BJ (cell line): ENCODE measurements at regions not wholly inside any gene's neighbourhood (a gene's known extent, or its start where the extent isn't known, plus 50 kb on each side); places are given as distances from the start of the nearest gene placed in this dataset.
"Not testable (repeated sequence)": the region's sequence is repeated elsewhere in the genome, so short reads cannot be mapped to it uniquely, and the experiment has no call there.

ENCODE experiments used
- CTCF ChIA-PET: fragments of 350-600 bp; formaldehyde crosslinking; extraction: SDS; loops from one replicate; lab custom pipeline; 2021; ENCODE audit warnings: antibody characterized with exemption, inconsistent platforms; lab: Yijun Ruan, JAX
- POLR2A ChIA-PET: fragments of 300-600 bp; sonication (Branson Sonifier 250); formaldehyde crosslinking; extraction: SDS; loops from one replicate; lab custom pipeline; 2021; ENCODE audit warnings: antibody characterized with exemption; lab: Charles Lee
- DNase-seq: peaks from one replicate; pipeline ENCODE4 v3.0.0-alpha.2; 2011; ENCODE audit warnings: low read depth
- H3K27me3 ChIP-seq: 2 replicates; pipeline ENCODE4 v1.6.0; 2011; ENCODE audit warnings: low read length; ENCODE audit not compliant: control insufficient read depth, insufficient read depth
- H3K36me3 ChIP-seq: 2 replicates; pipeline ENCODE4 v1.5.1; 2011; ENCODE audit warnings: low read length; ENCODE audit not compliant: control insufficient read depth, insufficient read depth
- H3K4me3 ChIP-seq: 2 replicates; pipeline ENCODE4 v1.5.1; 2011; ENCODE audit warnings: low read depth, mild to moderate bottlenecking, control low read depth, low read length
- TF ChIP-seq, protein P1 (sequence below): IDR thresholded peaks from 2 replicates; pipeline ENCODE4 v1.5.1; 2011; ENCODE audit warnings: low read depth, mild to moderate bottlenecking, control low read depth, inconsistent platforms, low read length, moderate library complexity; ENCODE audit not compliant: insufficient read depth

DNA sequence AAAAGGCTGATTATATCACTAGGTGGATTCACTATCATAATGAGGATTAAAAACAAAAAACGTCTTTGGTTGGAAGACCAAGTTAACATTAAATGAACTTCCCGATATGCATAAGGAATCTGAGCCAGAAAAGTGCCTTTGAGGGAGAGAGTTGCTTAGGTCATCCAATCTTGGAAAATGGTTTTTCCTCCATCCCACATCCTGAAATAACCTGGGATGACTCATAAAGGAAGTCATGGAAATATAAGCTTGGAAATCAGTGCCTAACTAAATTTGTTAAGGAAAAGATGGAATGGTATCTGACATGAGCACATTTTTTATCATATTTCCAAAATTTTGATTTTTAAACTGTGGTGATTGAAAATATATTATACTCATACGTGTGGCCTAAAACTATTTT lies 66.0 kb downstream of the KBTBD8 start:
- Histone ChIP-seq H3K36me3 (no peaks in the 10 kb centered on the region), H3K4me3 (no peak overlapping the region), H3K27me3 (no peaks in the 10 kb centered on the region)
- TF ChIP-seq, protein P1, sequence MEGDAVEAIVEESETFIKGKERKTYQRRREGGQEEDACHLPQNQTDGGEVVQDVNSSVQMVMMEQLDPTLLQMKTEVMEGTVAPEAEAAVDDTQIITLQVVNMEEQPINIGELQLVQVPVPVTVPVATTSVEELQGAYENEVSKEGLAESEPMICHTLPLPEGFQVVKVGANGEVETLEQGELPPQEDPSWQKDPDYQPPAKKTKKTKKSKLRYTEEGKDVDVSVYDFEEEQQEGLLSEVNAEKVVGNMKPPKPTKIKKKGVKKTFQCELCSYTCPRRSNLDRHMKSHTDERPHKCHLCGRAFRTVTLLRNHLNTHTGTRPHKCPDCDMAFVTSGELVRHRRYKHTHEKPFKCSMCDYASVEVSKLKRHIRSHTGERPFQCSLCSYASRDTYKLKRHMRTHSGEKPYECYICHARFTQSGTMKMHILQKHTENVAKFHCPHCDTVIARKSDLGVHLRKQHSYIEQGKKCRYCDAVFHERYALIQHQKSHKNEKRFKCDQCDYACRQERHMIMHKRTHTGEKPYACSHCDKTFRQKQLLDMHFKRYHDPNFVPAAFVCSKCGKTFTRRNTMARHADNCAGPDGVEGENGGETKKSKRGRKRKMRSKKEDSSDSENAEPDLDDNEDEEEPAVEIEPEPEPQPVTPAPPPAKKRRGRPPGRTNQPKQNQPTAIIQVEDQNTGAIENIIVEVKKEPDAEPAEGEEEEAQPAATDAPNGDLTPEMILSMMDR = no peak
- DNase-seq = no peak
- CTCF ChIA-PET = no interaction called here
- POLR2A ChIA-PET = no interaction called here

DNA sequence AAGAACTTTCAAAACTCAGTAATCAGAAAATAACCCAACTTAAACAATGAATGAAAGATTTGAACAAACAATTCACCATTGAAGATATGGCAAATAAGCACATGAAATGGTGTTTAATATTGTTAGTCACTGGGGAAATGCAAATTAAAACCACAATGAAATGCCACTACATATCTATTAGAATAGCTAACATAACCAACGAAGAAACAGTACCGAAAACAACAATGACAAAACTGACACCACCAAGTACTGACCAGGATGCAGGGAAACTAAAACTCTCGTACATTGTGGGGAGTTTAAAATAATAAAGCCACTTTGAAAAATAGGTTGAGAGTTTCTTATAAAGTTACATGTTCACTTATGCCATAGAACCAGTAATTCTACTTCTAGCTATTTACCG lies 69.1 kb downstream of the KBTBD8 start:
- ChIA-PET POLR2A (no interaction called here), CTCF (no interaction called here)
- Histone ChIP-seq H3K4me3 (no peak overlapping the region), H3K36me3 (no peaks in the 10 kb centered on the region), H3K27me3 (no peaks in the 10 kb centered on the region)
- TF ChIP-seq, protein P1 = no peak
- no peak for DNase-seq

DNA sequence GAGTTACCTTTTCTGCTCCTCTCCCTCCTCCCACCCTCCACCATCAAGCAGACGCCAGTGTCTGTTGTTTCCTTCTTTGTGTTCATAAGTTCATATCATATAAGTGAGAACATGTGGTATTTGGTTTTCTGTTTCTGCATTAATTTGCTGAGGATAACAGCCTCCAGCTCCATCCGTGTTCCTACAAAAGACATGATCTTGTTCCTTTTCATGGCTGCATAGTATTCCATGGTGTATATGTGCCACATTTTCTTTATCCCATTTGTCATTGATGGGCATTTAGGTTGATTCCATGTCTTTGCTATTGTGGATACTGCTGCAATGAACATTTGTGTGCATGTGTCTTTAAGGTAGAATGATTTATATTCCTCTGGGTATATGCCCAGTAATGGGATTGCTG lies 74.5 kb downstream of the KBTBD8 start:
- H3K4me3 ChIP-seq, POLR2A ChIA-PET, DNase-seq, H3K27me3 ChIP-seq, H3K36me3 ChIP-seq: not testable (repeated sequence)
- CTCF ChIA-PET = interaction anchor here (0.6 to 0.8 kb wide), 2 partner anchors 22 to 1806 kb away, joined by 4 to 5 read pairs; no protein-coding TSS in a partner anchor

DNA sequence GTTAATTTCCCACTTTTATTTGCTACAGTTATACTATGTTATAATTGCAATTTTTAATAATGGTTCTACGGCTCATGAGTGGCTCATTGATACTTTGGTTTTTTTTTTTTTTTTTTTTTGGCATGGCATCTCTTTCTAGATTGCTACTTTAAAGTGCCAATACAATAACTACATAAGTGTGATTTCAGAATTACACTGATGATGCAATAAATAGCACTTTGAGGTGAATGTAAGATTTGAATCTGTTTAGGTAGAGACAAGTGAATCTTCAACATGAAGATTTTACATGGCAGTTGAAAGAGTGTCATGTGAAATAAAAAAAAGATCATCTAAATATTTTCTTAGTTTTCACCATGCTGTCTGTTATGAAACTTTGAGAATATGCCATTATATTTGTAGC lies 75.7 kb downstream of the KBTBD8 start:
- TF ChIP-seq, protein P1 = no peak
- CTCF ChIA-PET = interaction anchor here (0.7 kb wide), 1 partner anchor 11 kb away, joined by 3 read pairs; no protein-coding TSS in a partner anchor
- POLR2A ChIA-PET = no interaction called here
- Histone ChIP-seq H3K4me3 (no peak overlapping the region), H3K36me3 (no peaks in the 10 kb centered on the region), H3K27me3 (no peaks in the 10 kb centered on the region)
- no peak for DNase-seq

DNA sequence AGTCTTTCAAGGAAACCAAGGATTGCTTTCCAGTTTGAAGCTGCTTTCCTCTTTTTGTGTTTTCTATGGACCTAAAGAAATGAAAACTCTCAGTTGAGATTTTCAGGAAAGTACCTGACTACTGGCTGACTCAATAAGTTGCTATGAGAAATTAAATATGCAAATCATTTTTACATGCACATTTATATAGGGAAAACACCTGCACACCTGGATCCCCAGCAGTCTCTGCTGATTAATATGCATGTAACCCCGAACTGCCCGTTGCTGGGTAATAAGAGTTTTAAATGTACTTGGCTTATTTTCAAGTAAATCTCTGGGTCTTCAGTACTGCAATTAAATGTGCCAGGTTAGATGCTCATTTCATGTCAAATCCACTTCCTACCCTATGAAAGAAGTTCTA lies 77.2 kb downstream of the KBTBD8 start:
- TF ChIP-seq, protein P1 = no peak
- Histone ChIP-seq H3K27me3 (no peaks in the 10 kb centered on the region), H3K4me3 (no peak overlapping the region), H3K36me3 (no peaks in the 10 kb centered on the region)
- no peak for DNase-seq
- POLR2A ChIA-PET = no interaction called here
- CTCF ChIA-PET = no interaction called here

DNA sequence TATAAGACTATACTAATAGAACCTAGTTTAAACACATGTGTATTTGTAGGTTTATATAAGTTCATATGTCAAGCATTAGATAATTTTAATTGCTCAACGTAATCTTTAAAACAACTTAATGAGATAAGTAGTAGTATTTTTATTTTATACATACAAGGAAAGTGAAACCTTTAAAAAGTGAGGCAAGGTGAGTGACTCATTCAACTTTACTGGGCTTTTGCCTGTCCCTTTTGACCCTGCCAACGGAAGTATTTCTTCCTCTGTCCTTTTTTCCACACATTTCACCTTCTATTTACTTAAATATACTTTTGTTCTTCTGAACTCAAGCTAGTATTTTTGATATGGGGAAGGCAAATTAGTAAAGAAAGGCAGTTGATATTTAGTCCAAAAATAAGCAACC lies 78.5 kb downstream of the KBTBD8 start:
- no peaks in the 10 kb centered on the region for H3K27me3 ChIP-seq
- DNase-seq = no peak
- ChIA-PET POLR2A (no interaction called here), CTCF (interaction anchor here (1.6 kb wide), 1 partner anchor 37 kb away, joined by 3 read pairs; no protein-coding TSS in a partner anchor)
- TF ChIP-seq, protein P1 = no peak
- no peaks in the 10 kb centered on the region for H3K36me3 ChIP-seq
- no peak overlapping the region for H3K4me3 ChIP-seq
